Dedifferentiated amniotic fluid mesenchymal stem cell (primary cell): ENCODE measurements at regions not wholly inside any gene's neighbourhood (a gene's known extent, or its start where the extent isn't known, plus 50 kb on each side); places are given as distances from the start of the nearest gene placed in this dataset.
"Not testable (repeated sequence)": the region's sequence is repeated elsewhere in the genome, so short reads cannot be mapped to it uniquely, and the experiment has no call there.

Source experiments
- DNase-seq: peaks from one replicate; pipeline ENCODE4 v3.0.0-alpha.2; 2016; ENCODE audit errors: extremely low spot score

DNA sequence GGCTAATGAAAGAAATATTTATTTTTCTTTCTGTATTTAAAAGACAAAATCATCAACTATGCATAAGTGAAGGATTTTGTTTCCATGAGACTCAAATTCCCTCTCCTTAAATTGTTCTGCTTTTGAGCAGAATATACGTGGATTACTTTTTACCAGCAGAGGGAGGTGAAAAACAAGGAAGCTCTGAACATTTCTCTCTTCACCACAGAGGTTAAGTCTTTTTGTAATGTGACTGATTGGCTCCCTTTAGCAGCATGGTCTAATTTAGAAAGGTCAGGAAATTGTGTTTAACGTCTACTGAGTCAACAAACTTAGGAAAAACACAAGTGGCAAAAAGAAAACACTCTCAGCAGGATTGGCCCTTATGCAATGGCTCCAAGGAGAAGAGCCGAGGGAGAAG is 55.1 kb upstream of the F9 start:
- DNase-seq: no peak

- DNase-seq: not testable (repeated sequence)
These were observed 68.6 kb upstream of the F9 start for GRCh38 chrX:139461945-139462344.

DNA sequence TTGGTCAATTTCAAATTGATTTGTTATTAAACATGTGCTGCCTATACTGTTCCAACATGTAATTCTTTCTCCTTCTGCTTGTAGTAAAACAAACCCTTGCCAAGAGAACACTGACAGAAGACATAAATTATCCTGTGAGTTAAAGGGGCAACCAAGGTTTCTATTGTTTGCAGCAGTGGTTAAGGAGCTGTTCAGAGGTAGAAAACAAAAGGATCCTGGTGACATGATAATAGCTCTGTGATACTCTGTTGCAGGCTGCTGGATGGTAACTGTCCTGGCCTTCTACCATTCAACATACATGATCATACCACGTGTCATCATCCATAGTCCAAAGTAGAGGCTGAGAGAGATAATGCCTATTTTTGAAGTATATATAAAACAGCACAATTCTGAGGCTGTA is 75.8 kb upstream of the F9 start:
- DNase-seq: no peak

- DNase-seq: no peak
These were observed 81.5 kb upstream of the F9 start for GRCh38 chrX:139448996-139449395.

DNA sequence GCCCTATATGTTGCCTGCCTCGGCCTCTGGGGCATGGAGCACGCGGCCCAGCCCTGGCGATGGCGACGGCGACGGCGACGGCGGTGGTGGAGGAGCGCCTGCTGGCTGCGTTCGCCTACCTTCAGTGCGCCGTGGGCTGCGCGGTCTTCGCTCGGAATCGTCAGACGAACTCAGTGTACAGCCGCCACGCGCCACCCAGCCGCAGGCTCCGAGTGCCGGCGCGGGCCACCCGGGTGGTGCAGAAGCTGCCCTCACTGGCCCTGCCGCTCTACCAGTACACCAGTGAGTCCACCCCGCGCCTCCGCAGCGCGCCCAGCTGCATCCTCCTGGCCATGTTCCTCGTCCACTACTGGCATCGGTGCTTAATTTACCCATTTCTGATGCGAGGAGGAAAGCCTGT is 83.7 kb upstream of the F9 start:
- DNase-seq: no peak

GRCh38 chrX:139429913-139430312 is 100.6 kb upstream of the F9 start:
- no peak for DNase-seq

GRCh38 chrX:139423186-139423585 is 107.4 kb upstream of the F9 start:
- no peak for DNase-seq

DNA sequence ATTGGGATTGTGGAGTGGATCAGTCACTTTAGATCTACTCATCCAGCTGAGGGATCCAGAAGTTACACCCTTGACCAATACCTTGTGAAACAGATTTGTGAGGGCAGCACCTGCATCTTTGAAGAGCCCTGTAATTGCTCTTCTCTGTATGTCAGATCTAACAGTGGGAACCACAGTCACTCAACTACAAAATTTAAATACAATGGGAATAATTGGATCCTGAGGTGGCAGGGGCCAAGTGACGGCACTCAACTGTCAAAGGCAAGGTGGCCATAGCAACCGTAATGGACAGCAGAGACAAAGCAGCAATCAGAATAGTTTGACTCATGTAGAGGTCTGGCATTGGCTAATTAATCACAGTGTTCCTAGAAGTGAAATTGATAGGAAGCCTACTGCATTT is 132.3 kb upstream of the F9 start:
- DNase-seq: not testable (repeated sequence)

DNA sequence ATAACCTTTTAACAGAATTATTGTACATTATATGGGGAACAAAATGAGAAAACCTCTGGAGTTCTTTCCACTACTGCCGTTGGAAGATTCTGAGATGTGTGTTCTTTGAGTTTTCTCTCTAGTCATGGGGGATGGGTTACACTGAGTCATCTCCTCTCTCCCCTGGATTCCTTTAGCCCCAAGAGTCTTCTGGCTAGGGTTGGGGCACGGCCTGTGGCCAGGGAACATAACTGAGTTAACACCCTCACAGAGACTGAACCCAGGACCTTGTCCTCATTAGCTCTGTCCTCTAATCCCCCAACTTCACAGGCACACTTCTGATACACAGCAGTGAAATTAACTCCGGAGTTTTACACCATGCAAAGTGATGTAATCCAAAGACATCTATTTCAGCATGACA is 142.3 kb upstream of the F9 start:
- DNase-seq: no peak

DNA sequence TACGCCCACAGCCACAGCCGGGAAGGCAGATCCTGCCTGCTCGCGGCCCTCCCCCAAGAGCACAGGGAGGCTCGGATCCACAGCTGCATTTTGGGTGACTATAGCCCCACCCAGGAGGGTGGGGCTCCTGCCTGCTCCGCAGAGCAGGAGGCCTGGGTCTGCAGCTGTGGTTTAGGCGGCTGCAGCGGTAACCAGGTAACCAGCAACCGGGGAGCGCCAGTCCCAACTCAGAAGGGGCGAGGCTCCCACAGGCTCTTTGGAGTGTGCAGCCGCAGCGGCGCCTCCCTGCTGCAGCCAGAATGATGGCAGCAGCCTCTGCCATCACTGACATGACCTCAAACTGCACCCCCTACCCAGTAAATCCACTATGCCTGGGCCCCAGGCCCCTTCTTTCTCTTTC is 148.0 kb upstream of the F9 start:
- no peak for DNase-seq

DNA sequence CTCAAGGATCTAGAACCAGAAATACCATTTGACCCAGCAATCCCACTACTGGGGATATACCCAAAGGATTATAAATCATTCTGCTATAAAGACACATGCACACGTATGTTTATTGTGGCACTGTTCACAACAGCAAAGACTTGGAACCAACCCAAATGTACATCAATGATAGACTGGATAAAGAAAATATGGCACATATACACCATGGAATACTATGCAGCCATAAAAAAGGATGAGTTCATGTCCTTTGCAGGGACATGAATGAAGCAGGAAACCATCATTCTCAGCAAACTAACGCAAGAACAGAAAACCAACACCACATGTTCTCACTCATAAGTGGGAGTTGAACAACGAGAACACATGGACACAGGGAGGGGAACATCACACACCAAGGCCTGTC is 154.0 kb upstream of the F9 start:
- not testable (repeated sequence) for DNase-seq

GRCh38 chrX:139360356-139360755 is 170.2 kb upstream of the F9 start:
- DNase-seq: no peak

- not testable (repeated sequence) for DNase-seq
These were observed 187.9 kb upstream of the F9 start for GRCh38 chrX:139342594-139342991.

DNA sequence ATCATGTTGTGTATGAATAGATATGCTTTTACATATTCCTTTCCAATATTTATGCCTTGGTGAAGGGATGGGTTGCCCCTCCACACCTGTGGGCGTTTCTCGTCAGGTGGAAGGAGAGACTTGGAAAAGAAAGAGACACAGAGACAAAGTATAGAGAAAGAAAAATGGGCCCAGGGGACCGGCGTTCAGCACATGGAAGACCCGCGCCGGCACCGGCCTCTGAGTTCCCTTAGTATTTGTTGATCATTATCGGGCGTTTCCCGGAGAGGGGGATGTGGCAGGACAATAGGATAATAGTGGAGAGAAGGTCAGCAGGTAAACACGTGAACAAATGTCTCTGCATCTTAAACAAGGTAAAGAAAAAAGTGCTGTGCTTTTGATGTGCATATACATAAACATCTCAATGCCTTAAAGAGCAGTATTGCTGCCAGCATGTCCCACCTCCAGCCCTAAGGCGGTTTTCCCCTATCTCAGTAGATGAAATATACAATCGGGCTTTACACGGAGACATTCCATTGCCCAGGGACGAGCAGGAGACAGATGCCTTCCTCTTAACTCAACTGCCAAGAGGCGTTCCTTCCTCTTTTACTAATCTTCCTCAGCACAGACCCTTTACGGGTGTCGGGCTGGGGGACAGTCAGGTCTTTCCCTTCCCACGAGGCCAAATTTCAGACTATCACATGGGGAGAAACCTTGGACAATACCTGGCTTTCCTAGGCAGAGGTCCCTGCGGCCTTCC is 188.5 kb upstream of the F9 start:
- DNase-seq: not testable (repeated sequence)

- DNase-seq: no peak
These were observed 198.1 kb upstream of the F9 start for GRCh38 chrX:139332441-139332840.

- no peak for DNase-seq
These were observed 203.2 kb upstream of the F9 start for GRCh38 chrX:139327355-139327754.

DNA sequence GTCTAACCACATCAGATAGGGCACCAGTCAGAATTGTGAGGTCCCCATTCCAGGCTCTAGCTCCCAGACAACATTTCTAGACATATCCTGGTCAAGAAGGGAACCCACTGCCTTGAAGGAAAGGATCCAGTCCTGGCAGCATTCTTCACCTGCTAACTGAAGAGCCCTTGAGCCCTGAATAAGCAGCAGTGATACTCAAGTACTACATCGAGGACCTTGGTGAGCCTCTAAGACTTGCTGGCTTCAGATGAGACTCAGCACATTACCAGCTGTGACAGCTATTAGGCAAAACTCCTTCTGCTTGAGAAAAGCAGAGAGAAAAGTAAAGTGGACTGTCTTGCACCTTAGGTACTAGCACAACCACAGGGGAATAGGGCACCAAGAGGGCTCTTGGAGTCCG is 205.8 kb upstream of the F9 start:
- no peak for DNase-seq

DNA sequence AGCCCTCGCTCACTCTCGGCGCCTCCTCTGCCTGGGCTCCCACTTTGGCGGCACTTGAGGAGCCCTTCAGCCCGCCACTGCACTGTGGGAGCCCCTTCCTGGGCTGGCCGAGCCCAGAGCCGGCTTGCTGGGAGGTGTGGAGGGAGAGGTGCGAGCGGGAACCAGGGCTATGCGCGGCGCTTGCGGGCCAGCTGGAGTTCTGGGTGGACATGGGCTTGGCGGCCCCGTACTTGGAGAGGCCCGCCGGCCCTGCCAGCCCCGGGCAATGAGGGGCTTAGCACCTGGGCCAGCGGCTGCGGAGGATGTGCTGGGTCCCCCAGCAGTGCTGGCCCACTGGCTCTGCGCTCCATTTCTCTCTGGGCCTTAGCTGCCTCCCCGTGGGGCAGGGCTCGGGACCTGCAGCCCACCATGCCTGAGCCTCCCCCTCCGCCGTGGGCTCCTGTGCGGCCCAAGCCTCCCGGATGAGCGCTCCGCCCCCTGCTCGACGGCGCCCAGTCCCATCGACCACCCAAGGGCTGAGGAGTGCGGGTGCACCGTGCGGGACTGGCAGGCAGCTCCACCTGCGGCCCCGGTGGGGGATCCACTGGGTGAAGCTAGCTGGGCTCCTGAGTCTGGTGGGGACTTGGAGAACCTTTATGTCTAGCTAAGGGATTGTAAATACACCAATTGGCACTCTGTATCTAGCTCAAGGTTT is 209.7 kb upstream of the F9 start:
- DNase-seq: not testable (repeated sequence)

DNA sequence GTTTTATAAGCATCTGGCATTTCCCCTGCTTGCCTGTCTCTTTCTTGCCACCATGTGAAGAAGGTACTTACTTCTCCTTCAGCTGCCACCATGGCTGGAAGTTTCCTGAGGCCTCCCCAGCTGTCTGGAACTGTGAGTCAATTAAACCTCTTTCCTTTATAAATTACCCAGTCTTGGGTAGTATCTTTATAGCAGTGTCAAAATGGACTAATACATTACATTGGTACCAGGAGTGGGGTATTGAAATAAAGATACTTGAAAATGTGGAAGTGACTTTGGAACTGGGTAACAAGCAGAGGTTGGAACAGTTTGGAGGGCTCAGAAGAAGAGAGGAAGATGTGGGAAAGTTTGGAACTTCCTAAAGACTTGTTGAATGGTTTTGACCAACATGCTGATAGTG is 223.9 kb upstream of the F9 start:
- DNase-seq: not testable (repeated sequence)

DNA sequence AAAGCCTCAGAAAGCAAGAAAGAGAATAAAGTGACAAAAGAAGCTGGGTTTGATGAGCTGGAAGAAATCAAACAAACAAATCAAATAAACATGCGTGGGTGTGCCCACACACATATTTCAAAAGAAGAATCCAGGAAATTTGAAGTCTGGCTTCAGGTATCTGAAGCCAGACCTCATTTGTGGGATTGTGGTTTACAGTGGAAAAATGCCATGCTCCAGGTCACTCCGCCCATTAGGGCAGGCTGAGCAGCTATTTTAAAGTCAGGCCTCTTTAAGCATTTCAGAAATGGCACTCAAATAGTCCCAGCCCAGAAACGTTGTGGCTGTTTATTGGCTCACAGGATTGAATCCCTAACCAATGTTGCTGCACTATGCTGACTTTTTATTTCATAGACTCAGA is 226.1 kb upstream of the F9 start:
- DNase-seq: no peak

DNA sequence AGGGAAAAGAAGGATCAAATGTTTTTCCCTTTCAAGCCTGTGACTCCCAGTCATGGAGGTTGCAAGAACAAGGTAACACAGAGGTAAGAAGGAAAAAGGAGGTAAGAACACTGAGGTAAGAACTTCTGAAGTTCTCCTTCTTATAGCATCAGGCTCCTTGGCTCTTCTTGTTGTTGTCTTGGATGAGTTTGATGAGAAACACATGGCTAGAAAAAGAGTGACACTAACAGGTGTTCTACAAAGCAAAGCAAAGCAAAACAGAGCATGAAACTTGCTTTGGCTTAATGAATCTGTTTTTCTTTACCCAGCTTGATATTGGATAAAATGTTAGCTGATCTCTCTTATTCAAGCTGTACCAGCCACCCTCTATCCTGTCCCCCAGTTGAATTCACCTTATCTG is 231.2 kb upstream of the F9 start:
- no peak for DNase-seq

DNA sequence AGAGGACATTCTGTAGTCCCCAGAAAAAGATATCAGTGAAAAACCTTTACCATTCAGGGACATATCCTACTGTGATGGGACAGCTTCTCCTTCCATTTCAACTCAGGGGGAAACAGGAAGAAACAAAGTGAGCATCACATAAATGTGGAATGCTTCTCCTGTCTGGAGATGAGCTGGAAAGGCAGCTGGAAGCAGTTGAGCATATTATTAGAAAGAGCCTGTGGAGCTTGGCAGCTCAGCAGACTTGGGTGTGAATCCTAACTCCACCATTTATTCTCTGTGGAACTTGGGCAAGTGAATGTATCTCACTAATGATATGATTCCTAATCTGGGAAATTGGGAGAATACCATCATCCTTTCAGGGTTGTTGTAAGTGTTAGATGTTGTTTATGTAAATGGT is 232.1 kb upstream of the F9 start:
- DNase-seq: no peak

DNA sequence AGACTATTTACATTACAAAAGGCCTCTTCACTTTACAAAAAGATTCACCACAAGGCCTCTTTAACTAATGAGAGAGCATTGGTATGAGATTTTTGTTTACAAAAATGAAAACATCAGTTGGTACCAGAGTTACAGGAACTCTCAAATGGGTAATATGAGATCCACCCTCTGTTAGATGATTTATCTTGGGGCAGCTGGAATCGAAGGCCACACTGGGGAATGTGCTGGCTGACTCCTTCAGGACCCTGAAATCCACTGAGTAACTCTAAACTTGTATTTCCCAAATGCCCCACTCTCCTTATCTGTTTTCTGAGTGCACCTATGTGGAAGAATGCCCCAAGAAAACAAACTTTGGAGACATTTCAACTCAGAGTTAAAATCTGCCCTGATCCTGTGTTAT is 232.9 kb upstream of the F9 start:
- DNase-seq: no peak

DNA sequence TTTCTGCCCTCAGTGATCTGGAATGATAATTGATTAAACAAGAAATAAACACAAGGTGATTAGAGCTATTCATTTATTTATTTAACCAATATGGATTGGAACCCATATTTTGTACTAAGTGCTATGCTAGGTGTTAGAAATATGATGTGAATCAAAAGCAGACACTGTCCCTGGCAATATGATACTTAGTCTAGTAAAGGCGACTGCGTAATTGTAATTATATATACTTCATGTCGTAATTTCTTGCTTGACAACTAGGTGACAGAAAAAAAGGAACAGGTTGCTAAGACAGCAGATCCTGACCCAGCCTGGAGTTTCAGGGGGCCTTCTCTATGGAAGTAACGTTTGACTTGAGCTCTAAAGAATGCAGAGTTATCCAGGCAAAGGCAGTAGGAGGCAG is 236.5 kb upstream of the F9 start:
- no peak for DNase-seq
